Endothelial cell of umbilical vein (primary cell): ENCODE measurements at regions not wholly inside any gene's neighbourhood (a gene's known extent, or its start where the extent isn't known, plus 50 kb on each side); places are given as distances from the start of the nearest gene placed in this dataset.

Experiments used
- CTCF ChIP-seq, 2 donors: IDR thresholded peaks; 1 replicate in 1 of 2; 2 replicates in 1 of 2; pipeline ENCODE4 v1.5.1; 2011; ENCODE audit warnings: low read length in 2 of 2, mild to moderate bottlenecking in 2 of 2, moderate library complexity in 2 of 2, control low read depth in 1 of 2, inconsistent platforms in 1 of 2, low read depth in 1 of 2; ENCODE audit not compliant: insufficient read depth in 1 of 2; ENCODE audit errors: extremely low read depth in 1 of 2
- EZH2 ChIP-seq: IDR thresholded peaks from 2 replicates; pipeline ENCODE4 v1.6.1; 2012; ENCODE audit warnings: borderline replicate concordance, low read depth, mild to moderate bottlenecking, moderate library complexity, low read length, inconsistent platforms; ENCODE audit not compliant: severe bottlenecking
- FOS ChIP-seq: IDR thresholded peaks from 2 replicates; pipeline ENCODE4 v1.6.1; 2011; ENCODE audit warnings: mild to moderate bottlenecking, low read length, moderate library complexity, borderline replicate concordance; ENCODE audit not compliant: insufficient read depth
- JUN ChIP-seq: IDR thresholded peaks from 2 replicates; pipeline ENCODE4 v1.6.1; 2011; ENCODE audit warnings: borderline replicate concordance, low read depth; ENCODE audit not compliant: insufficient read length, insufficient read depth
- MAX ChIP-seq: IDR thresholded peaks from 2 replicates; pipeline ENCODE4 v1.6.1; 2011; ENCODE audit not compliant: insufficient read depth, insufficient read length
- MYC ChIP-seq: IDR thresholded peaks from one replicate; pipeline ENCODE4 v1.6.1; 2011; ENCODE audit warnings: mild to moderate bottlenecking, low read depth, low read length
- POLR2A ChIP-seq: IDR thresholded peaks from 2 replicates; pipeline ENCODE4 v1.6.1; 2012; ENCODE audit warnings: low read depth, mild to moderate bottlenecking, control low read depth, low read length
- POLR2AphosphoS5 ChIP-seq: IDR thresholded peaks from 2 replicates; pipeline ENCODE4 v1.6.1; 2012; ENCODE audit warnings: low read depth, mild to moderate bottlenecking, control low read depth, low read length, moderate library complexity; ENCODE audit not compliant: insufficient read depth

DNA sequence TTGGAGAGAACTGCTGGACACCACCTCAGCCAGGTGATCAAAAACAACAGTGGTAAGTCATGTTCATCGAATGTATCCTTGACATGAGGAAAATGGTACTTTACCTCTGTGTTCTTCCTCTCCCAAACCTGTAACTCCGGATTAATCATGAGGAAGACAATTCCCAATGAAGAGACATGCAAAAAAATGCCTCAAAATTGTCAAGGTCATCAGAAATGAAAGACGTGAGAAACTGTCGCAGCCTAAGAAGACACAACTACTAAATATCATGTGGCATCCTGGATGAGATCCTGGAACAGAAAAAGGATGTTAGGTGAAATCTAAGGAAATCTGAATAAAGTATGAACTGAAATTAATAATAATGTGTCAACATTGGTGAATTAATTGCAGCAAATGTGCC is 178.4 kb downstream of the LACC1 start:
- TF ChIP-seq CTCF (IDR thresholded peaks at IDR 0.05; ENCODE audit: extremely low read depth in 1 of 2, insufficient read depth in 1 of 2, low read depth in 1 of 2, low read length in 2 of 2) (no peak), POLR2A (no peak), POLR2AphosphoS5 (no peak), MAX (no peak), EZH2 (no peak), FOS (no peak), MYC (no peak), JUN (no peak)
